Transverse colon (tissue), 4 donors: ENCODE measurements at regions not wholly inside any gene's neighbourhood (a gene's known extent, or its start where the extent isn't known, plus 50 kb on each side); places are given as distances from the start of the nearest gene placed in this dataset.

Experiments used
- DNase-seq: peaks from one replicate; pipeline ENCODE4 v3.0.0-alpha.2; 2019
- H3K27ac ChIP-seq, 4 donors: fragments of 200-600 bp; sonication (generic); 2 replicates each; pipeline ENCODE4 v1.5.1; 2016 to 2018; ENCODE audit warnings: inconsistent platforms in 4 of 4
- H3K27me3 ChIP-seq: fragments of 200-600 bp; sonication (generic); 2 replicates; pipeline ENCODE4 v1.5.1; 2017; ENCODE audit warnings: inconsistent platforms
- H3K36me3 ChIP-seq, 4 donors: fragments of 200-600 bp; sonication (generic); 2 replicates each; pipeline ENCODE4 v1.5.1; 2017 to 2019; ENCODE audit warnings: inconsistent platforms in 4 of 4
- H3K4me1 ChIP-seq, 4 donors: fragments of 200-600 bp; sonication (generic); 2 replicates each; pipeline ENCODE4 v1.5.1; 2017 to 2020; ENCODE audit warnings: inconsistent platforms in 4 of 4
- H3K4me3 ChIP-seq, 4 donors: fragments of 200-600 bp; sonication (generic); 1 replicate in 1 of 4; 2 replicates in 3 of 4; pipeline versions ENCODE4 v1.5.1 to v1.6.1; 2017 to 2019; ENCODE audit warnings: inconsistent platforms in 4 of 4
- H3K9me3 ChIP-seq, 2 donors: fragments of 200-600 bp; sonication (generic); 2 replicates each; pipeline ENCODE4 v1.5.1; 2017 to 2019; ENCODE audit warnings: inconsistent platforms in 2 of 2
- CTCF ChIP-seq, 5 experiments: fragments of 200-600 bp in 3 of 5; fragments of 450-650 bp in 2 of 5; sonication (generic) in 3 of 5; IDR thresholded peaks; 1 replicate in 2 of 5; 2 replicates in 3 of 5; pipeline ENCODE4 v1.5.1; 2016 to 2017; ENCODE audit warnings: antibody characterized with exemption in 5 of 5, inconsistent platforms in 3 of 5, mild to moderate bottlenecking in 2 of 5, moderate library complexity in 1 of 5
- EP300 ChIP-seq: sonication (generic); formaldehyde crosslinking; IDR thresholded peaks from one replicate; pipeline ENCODE4 v1.6.1; 2017; ENCODE audit warnings: antibody characterized with exemption, low read depth
- POLR2A ChIP-seq: fragments of 450-650 bp; IDR thresholded peaks from one replicate; pipeline ENCODE4 v1.6.1; 2016; ENCODE audit warnings: antibody characterized with exemption, mild to moderate bottlenecking, moderate library complexity
- POLR2AphosphoS5 ChIP-seq, 3 donors: sonication (generic); formaldehyde crosslinking; IDR thresholded peaks; one replicate each; pipeline ENCODE4 v1.6.1; 2016; ENCODE audit warnings: antibody characterized with exemption in 3 of 3
- WGBS, 2 donors: methylation state at CpG; one replicate each; pipeline ENCODE4 v1.1.5; 2018; ENCODE audit warnings: low coverage in 1 of 2; 5-methylcytosine and 5-hydroxymethylcytosine counted together
- in situ Hi-C, 4 donors: fragments of 200-750 bp; cut with MboI; loops; one replicate each; pipeline versions ENCODE4 v1.15.0 to v1.15.1; 2017; ENCODE audit warnings: low sequenced_read_pairs in 3 of 4, low pct_ligation_motif_present in 1 of 4, low pct_unique_long_range_greater_than_20kb in 1 of 4
- intact Hi-C: fragments of 100-400 bp; cut with DNase I; formaldehyde crosslinking; loops from one replicate; pipeline ENCODE4 v1.15.1; 2023; ENCODE audit warnings: low total_unique reads

- no peak overlapping the region for H3K4me3 ChIP-seq
- H3K9me3 ChIP-seq = no peaks in the 10 kb centered on the region
- no peaks in the 10 kb centered on the region for H3K27me3 ChIP-seq
- H3K4me1 ChIP-seq = no peaks in the 10 kb centered on the region
- intact Hi-C loops = loop anchor here (10.0 kb wide), 1 partner anchor 1955 kb away; no protein-coding TSS in a partner anchor
- DNase-seq = no peak
- TF ChIP-seq POLR2A = no peak
- no peak for TF ChIP-seq POLR2AphosphoS5 (IDR thresholded peaks at IDR 0.05)
- TF ChIP-seq EP300 = no peak
- no peak for TF ChIP-seq CTCF (IDR thresholded peaks at IDR 0.05)
- in situ Hi-C loops = no loop called here
- no peaks in the 10 kb centered on the region for H3K36me3 ChIP-seq
- no peak overlapping the region for H3K27ac ChIP-seq
Observed at GRCh38 chr11:103659743-103660142, 376.7 kb upstream of the DDI1 start.

GRCh38 chr11:103661185-103661584, 375.3 kb upstream of the DDI1 start:
- Histone ChIP-seq H3K4me1 (no peaks in the 10 kb centered on the region), H3K27ac (no peak overlapping the region), H3K27me3 (no peaks in the 10 kb centered on the region), H3K4me3 (no peak overlapping the region), H3K9me3 (no peaks in the 10 kb centered on the region), H3K36me3 (no peaks in the 10 kb centered on the region)
- TF ChIP-seq POLR2A (no peak), EP300 (no peak), CTCF (IDR thresholded peaks at IDR 0.05) (no peak), POLR2AphosphoS5 (IDR thresholded peaks at IDR 0.05) (no peak)
- intact Hi-C loops (loop anchor here (10.0 kb wide), 1 partner anchor 1956 kb away; no protein-coding TSS in a partner anchor), in situ Hi-C loops (no loop called here)
- DNase-seq = no peak

GRCh38 chr11:103661991-103662390, 374.4 kb upstream of the DDI1 start:
- no peak overlapping the region for H3K4me3 ChIP-seq
- intact Hi-C loops (loop anchor here (10.0 kb wide), 1 partner anchor 1957 kb away; no protein-coding TSS in a partner anchor), in situ Hi-C loops (no loop called here)
- H3K4me1 ChIP-seq = no peaks in the 10 kb centered on the region
- no peaks in the 10 kb centered on the region for H3K36me3 ChIP-seq
- no peaks in the 10 kb centered on the region for H3K9me3 ChIP-seq
- TF ChIP-seq CTCF (IDR thresholded peaks at IDR 0.05) (no peak), EP300 (no peak)
- DNase-seq = no peak
- no peaks in the 10 kb centered on the region for H3K27me3 ChIP-seq
- WGBS, 2 donors = 0 to 50% methylated on average over 1 of the region's 1 CpG
- H3K27ac ChIP-seq = no peak overlapping the region

GRCh38 chr11:103662880-103663279, 373.6 kb upstream of the DDI1 start:
- no peak for TF ChIP-seq POLR2AphosphoS5 (IDR thresholded peaks at IDR 0.05)

GRCh38 chr11:103668859-103669258, 367.6 kb upstream of the DDI1 start:
- Histone ChIP-seq H3K27ac (no peak overlapping the region), H3K36me3 (no peaks in the 10 kb centered on the region), H3K9me3 (no peaks in the 10 kb centered on the region), H3K4me1 (no peaks in the 10 kb centered on the region), H3K27me3 (no peaks in the 10 kb centered on the region), H3K4me3 (no peak overlapping the region)
- no peak for TF ChIP-seq POLR2AphosphoS5 (IDR thresholded peaks at IDR 0.05)
- TF ChIP-seq EP300 = no peak
- no peak for TF ChIP-seq CTCF (IDR thresholded peaks at IDR 0.05)
- TF ChIP-seq POLR2A = no peak
- no peak for DNase-seq
- in situ Hi-C loops = no loop called here
- intact Hi-C loops = loop anchor here (10.0 kb wide), 1 partner anchor 1964 kb away; no protein-coding TSS in a partner anchor
- WGBS, 2 donors = 67 to 76% methylated on average over 1 to 2 of the region's 2 CpGs

More at GRCh38 chr11:103662880-103663279, 373.6 kb upstream of the DDI1 start:
- H3K4me1 ChIP-seq = no peaks in the 10 kb centered on the region
- no peaks in the 10 kb centered on the region for H3K36me3 ChIP-seq
- 4 to 14% methylated on average over 1 to 2 of the region's 2 CpGs for WGBS, 2 donors
- intact Hi-C loops (loop anchor here (10.0 kb wide), 1 partner anchor 1958 kb away; no protein-coding TSS in a partner anchor), in situ Hi-C loops (no loop called here)
- no peaks in the 10 kb centered on the region for H3K27me3 ChIP-seq
- no peak overlapping the region for H3K4me3 ChIP-seq
- DNase-seq = no peak
- H3K27ac ChIP-seq = no peak overlapping the region
- H3K9me3 ChIP-seq = no peaks in the 10 kb centered on the region
